HFF-Myc (cell line): ENCODE measurements at regions not wholly inside any gene's neighbourhood (a gene's known extent, or its start where the extent isn't known, plus 50 kb on each side); places are given as distances from the start of the nearest gene placed in this dataset.

Source experiments
- DNase-seq: peaks from one replicate; pipeline ENCODE4 v3.0.0-alpha.2; 2011; ENCODE audit warnings: low read depth; ENCODE audit errors: extremely low read depth
- H3K4me3 ChIP-seq: replicated peaks from 2 replicates; pipeline ENCODE4 v1.5.1; 2011; ENCODE audit warnings: low read depth, mild to moderate bottlenecking, control low read depth, low read length
- CTCF ChIP-seq: IDR thresholded peaks from 2 replicates; pipeline ENCODE4 v1.5.1; 2012; ENCODE audit warnings: mild to moderate bottlenecking, low read depth, low read length, control low read depth; ENCODE audit errors: missing control alignments

DNA sequence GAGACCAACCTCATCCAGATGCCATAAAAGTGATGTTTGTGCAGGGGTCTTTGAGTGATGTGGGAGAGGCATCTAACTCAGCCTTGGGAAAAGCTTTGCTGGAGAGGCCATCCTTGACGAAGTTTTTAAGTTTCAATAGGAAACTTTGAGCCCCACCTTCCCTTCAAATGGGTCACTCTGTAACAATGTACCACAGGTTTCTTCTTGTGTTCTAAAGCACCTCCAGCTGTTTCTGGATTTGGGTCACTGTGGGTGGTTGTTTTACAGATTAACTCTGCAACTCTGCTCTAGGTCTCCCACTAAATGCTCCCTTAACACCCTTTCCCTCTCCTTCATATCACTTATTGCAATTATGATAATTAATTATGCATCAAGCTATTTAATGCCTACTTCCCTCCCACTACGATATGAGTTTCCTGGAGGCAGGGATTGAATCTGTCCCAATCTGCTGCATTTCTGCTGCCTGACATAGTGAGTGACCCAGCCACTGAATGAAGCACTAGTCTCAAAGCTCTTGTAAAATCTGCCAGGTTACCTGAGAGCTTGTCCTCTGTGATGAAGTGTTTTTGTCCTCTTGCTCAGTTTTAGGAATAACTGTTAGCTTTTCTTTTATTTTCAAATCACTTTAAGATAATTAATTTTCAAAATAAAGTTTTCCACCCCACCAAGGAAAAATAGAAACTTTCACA is 60.5 kb upstream of the PUM3 start:
- TF ChIP-seq CTCF: no peak
- no peak for DNase-seq
- no peak overlapping the region for H3K4me3 ChIP-seq
